ENCODE measurements at regions not wholly inside any gene's neighbourhood (a gene's known extent, or its start where the extent isn't known, plus 50 kb on each side); places are given as distances from the start of the nearest gene placed in this dataset.
"Not testable (repeated sequence)": the region's sequence is repeated elsewhere in the genome, so short reads cannot be mapped to it uniquely, and the experiment has no call there.

DNA sequence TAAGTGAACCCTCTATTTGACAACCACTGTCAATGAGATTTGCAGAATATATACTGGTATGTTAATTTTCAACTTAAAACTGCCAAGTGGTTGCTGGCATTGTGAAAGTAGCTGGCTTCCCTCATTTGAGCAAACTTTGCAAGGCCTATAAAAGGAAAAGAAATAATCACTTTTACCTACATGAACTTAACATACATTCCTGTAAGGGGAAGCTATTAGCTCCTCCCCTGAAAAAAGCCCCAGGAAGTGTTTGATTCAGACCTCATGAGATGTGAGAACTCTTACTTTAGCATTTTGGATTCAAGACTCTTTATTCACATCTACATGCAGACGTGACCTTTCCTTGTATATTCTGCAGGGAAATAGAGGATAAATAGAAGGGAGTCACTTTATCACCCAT, 175.6 kb downstream of the OTUD1 start:
- H3K4me1 Mint-ChIP-seq (ENCODE audit: low read depth in 2 of 2) = no peaks in the 10 kb centered on the region
- DNase-seq (no peak), ATAC-seq (replicated peaks) (no peak)
- no peak overlapping the region for H3K4me3 Mint-ChIP-seq
- H3K9me3 Mint-ChIP-seq = peaks cover 0 to 8% of the 10 kb centered on the region in 2 donors
- H3K27me3 Mint-ChIP-seq = no peaks in the 10 kb centered on the region
- H3K36me3 Mint-ChIP-seq (ENCODE audit: insufficient read depth) = no peaks in the 10 kb centered on the region
- H3K27ac Mint-ChIP-seq = no peak overlapping the region

DNA sequence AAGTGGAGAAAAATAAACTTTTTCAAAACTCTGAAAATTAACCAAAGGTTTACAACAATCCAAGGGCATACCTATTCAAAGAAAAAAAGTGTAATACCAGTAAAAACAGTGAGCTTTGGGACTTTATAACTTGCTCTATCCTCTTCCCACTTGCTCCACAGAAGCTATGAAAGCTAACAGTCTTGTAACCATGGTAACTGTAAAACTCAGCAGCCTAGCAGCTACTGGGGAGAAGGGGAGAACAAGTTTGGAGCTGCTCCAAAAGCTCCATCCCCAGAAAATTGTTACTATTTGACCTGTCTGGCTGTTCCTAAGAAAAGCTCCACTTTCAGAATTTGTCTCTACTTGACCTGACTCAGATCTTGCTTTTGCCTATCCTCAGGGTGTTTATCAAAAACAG, 191.5 kb downstream of the OTUD1 start:
- H3K9me3 Mint-ChIP-seq = peaks cover 0 to 7% of the 10 kb centered on the region in 2 donors
- H3K27me3 Mint-ChIP-seq = peaks cover 0 to 6% of the 10 kb centered on the region in 2 donors
- no peak overlapping the region for H3K27ac Mint-ChIP-seq
- DNase-seq (no peak), ATAC-seq (replicated peaks) (no peak)
- H3K4me3 Mint-ChIP-seq = no peak overlapping the region
- no peaks in the 10 kb centered on the region for H3K4me1 Mint-ChIP-seq (ENCODE audit: low read depth in 2 of 2)
- no peaks in the 10 kb centered on the region for H3K36me3 Mint-ChIP-seq (ENCODE audit: insufficient read depth)

DNA sequence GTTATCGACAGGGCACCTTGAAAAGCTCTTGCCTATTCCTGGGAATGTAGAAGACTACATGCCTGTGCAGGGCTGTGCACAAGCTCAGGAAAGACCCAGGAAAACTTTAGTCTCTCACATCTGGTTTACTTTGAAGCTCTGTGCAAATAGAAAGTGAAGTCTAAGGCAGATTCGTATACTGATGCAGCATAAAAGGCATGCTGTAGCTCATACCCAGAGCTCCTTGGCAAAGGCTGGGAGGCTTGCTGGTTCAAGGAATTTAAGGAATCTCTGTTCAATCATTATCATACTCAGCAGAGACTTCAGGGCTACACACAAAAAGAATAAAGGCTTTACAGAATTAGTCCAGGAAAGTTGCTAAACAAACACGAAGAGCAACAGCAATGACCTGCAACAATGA, 192.0 kb downstream of the OTUD1 start:
- H3K4me3 Mint-ChIP-seq = no peak overlapping the region
- H3K9me3 Mint-ChIP-seq = peaks cover 0 to 7% of the 10 kb centered on the region in 2 donors
- no peaks in the 10 kb centered on the region for H3K4me1 Mint-ChIP-seq (ENCODE audit: low read depth in 2 of 2)
- DNase-seq = no peak
- no peak overlapping the region for H3K27ac Mint-ChIP-seq
- no peaks in the 10 kb centered on the region for H3K36me3 Mint-ChIP-seq (ENCODE audit: insufficient read depth)
- no peak for ATAC-seq (replicated peaks)
- H3K27me3 Mint-ChIP-seq = peaks cover 0 to 1% of the 10 kb centered on the region in 2 donors

DNA sequence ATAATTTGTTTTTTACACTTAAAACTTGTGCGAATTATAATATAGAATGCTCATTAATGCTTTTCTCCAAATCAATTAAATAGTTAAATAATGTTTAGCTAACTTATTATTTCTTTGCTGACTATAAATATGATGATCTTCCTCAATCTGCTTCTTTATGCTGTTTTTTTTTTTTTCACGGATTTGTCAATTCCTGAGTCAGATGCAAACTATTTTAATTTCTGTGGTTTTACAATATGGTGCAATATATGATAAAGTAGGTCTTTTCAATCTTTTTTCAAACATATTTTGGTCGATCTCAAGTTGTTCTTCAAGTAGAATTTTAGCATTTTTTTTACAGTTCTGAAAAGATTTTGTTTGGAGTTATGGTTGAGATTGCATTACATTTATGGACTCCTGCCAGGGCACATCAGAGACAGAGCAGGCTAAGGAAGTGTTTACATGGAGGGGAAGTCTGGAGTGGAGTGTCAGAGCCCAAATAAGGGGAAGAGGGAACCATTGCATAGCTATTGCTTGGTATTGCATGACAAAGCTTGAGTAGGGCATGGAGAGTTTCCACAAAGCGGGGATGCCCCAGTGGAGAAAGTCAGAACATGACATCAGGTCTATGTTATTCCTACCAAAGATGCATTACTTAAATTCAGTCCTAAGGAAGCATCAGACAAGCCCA, 204.4 kb downstream of the OTUD1 start:
- Mint-ChIP-seq H3K36me3 (ENCODE audit: insufficient read depth) (no peaks in the 10 kb centered on the region), H3K4me1 (ENCODE audit: low read depth in 2 of 2) (no peaks in the 10 kb centered on the region), H3K4me3 (no peak overlapping the region), H3K9me3 (peaks cover 0 to 1% of the 10 kb centered on the region in 2 donors), H3K27me3 (peaks cover 0 to 18% of the 10 kb centered on the region in 2 donors), H3K27ac (no peak overlapping the region)
- ATAC-seq (replicated peaks) = peak; percentile 16
- no peak for DNase-seq

DNA sequence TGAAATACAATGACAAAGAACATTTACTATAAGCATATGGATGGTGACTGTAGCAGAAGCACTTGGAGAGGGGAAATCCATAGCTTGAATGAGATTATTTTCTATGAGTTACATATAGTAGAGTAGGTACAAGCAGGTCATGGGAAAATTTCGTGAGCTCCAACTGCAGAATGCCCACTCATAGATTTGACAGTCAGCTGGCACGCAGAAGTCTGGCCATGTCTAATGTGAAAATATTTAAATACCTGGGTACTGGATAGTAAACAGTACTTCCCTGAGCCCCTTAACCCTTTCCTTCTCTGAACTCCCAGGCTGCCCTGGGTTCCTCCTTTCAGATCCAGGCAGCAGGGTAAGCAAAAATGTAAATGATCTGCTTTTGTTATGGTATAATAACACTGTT, 209.7 kb downstream of the OTUD1 start:
- no peak overlapping the region for H3K4me3 Mint-ChIP-seq
- no peaks in the 10 kb centered on the region for H3K9me3 Mint-ChIP-seq
- H3K4me1 Mint-ChIP-seq (ENCODE audit: low read depth in 2 of 2) = no peaks in the 10 kb centered on the region
- ATAC-seq (replicated peaks) (no peak), DNase-seq (no peak)
- no peak overlapping the region for H3K27ac Mint-ChIP-seq
- peaks cover 0 to 14% of the 10 kb centered on the region in 2 donors for H3K27me3 Mint-ChIP-seq
- no peaks in the 10 kb centered on the region for H3K36me3 Mint-ChIP-seq (ENCODE audit: insufficient read depth)

DNA sequence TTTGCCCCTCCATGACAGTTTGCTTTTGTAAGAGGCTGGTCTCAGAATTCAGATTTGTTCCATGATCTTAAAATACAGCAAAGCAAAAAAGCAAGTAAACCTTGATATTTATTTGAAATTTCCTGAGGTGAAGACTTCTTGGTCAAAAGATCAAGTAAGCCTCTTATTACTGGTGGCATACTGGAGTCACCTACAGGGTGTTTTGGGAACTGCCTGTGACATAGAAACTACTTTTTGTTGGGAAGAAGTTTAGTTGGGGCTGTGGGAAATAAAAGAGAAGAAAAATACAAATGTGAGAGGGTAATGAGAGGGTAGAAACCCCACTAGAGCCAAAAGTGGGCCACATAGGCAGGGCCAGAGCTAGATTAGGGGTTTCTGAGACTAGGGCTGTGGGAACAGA, 217.9 kb downstream of the OTUD1 start:
- no peak for DNase-seq
- H3K4me3 Mint-ChIP-seq = no peak overlapping the region

DNA sequence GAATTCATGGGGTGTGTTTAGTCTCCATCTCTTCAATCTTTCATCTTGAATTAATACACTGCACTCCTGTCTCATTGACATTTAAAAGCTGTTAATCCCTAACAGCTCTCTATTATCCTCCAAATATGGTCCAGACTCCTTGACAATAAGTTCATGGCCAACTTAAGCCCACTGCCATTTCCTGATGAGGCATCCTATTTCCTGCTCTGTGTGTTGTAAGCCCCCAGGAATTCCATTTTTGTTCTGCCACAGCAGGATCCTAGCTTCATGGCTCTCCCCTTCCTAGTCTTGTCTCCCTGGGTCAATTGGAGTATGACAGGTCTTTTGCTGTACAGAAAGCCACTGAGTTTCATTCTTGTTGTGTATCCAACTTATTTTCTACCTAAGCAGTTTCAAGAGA, 218.8 kb downstream of the OTUD1 start:
- DNase-seq (no peak), ATAC-seq (replicated peaks) (no peak)
- H3K4me1 Mint-ChIP-seq (ENCODE audit: low read depth in 2 of 2) = no peaks in the 10 kb centered on the region
- no peaks in the 10 kb centered on the region for H3K9me3 Mint-ChIP-seq
- H3K27ac Mint-ChIP-seq = no peak overlapping the region
- H3K4me3 Mint-ChIP-seq = no peak overlapping the region
- H3K36me3 Mint-ChIP-seq (ENCODE audit: insufficient read depth) = no peaks in the 10 kb centered on the region
- H3K27me3 Mint-ChIP-seq = peaks cover 0 to 11% of the 10 kb centered on the region in 2 donors

More for the DNA sequence above, 217.9 kb downstream of the OTUD1 start:
- Mint-ChIP-seq H3K27ac (no peak overlapping the region), H3K9me3 (no peaks in the 10 kb centered on the region), H3K27me3 (peaks cover 0 to 11% of the 10 kb centered on the region in 2 donors), H3K36me3 (ENCODE audit: insufficient read depth) (no peaks in the 10 kb centered on the region), H3K4me1 (ENCODE audit: low read depth in 2 of 2) (no peaks in the 10 kb centered on the region)
- no peak for ATAC-seq (replicated peaks)

DNA sequence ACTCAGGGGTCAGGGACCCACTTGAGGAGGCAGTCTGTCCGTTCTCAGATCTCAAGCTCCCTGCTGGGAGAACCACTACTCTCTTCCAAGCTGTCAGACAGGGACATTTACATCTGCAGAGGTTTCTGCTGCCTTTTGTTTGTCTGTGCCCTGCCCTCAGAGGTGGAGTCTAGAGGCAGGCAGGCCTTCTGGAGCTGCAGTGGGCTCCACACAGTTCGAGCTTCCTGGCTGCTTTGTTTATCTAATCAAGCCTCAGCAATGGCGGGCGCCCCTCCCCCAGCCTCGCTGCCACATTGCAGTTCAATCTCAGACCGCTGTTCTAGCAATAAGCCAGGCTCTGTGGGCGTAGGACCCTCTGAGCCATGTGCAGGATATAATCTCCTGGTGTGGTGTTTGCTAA, 233.0 kb downstream of the OTUD1 start:
- DNase-seq; H3K4me3 Mint-ChIP-seq; ATAC-seq (replicated peaks); H3K27me3 Mint-ChIP-seq; H3K4me1 Mint-ChIP-seq (ENCODE audit: low read depth in 2 of 2); H3K27ac Mint-ChIP-seq; H3K36me3 Mint-ChIP-seq (ENCODE audit: insufficient read depth): not testable (repeated sequence)
- H3K9me3 Mint-ChIP-seq = peaks cover 1 to 13% of the 10 kb centered on the region in 2 donors

DNA sequence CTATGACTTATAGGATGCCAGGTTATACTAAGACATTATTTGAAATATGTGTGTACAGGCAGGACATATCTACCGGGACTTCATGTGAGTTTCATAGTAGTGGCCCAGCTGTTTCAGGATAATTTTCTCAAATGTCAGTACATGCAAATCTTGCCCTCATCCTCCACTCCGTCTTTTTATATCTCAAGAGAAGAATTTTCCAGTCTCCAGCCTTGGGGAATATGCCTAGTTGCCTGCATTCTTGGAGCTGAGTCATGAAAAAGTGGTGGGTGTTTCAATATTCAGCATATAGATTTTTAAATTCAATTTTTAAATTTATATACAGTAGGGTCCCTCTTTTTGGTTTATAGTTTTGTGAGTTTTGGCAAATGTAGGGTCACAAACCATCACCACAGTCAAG, 236.7 kb downstream of the OTUD1 start:
- no peak for ATAC-seq (replicated peaks)
- Mint-ChIP-seq H3K36me3 (ENCODE audit: insufficient read depth) (no peaks in the 10 kb centered on the region), H3K4me3 (no peak overlapping the region), H3K27me3 (no peaks in the 10 kb centered on the region), H3K4me1 (ENCODE audit: low read depth in 2 of 2) (no peaks in the 10 kb centered on the region), H3K9me3 (peaks cover 0 to 3% of the 10 kb centered on the region in 2 donors), H3K27ac (no peak overlapping the region)
- DNase-seq = no peak

DNA sequence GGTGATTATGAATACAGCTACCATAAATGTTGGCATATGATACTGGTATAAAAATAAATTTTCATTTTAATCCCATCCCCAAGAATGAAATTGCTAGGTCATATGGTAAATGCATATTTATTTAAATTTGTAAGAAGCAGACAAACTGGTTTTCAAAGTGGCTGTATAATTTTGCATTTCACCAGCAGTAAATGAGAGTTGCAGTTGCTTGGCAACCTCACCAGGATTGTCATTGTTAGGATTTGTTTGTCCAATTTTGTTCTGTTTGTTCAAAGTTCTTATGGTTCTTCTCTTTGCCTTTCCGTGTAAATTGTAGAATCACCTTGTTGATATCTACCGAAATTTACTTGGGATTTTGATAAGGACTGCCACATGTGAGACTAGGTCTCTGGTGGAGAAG, 237.4 kb downstream of the OTUD1 start:
- H3K36me3 Mint-ChIP-seq (ENCODE audit: insufficient read depth) = no peaks in the 10 kb centered on the region
- H3K27me3 Mint-ChIP-seq = no peaks in the 10 kb centered on the region
- no peak overlapping the region for H3K4me3 Mint-ChIP-seq
- H3K4me1 Mint-ChIP-seq (ENCODE audit: low read depth in 2 of 2) = no peaks in the 10 kb centered on the region
- DNase-seq (no peak), ATAC-seq (replicated peaks) (no peak)
- H3K27ac Mint-ChIP-seq = no peak overlapping the region
- H3K9me3 Mint-ChIP-seq = peaks cover 0 to 2% of the 10 kb centered on the region in 2 donors

DNA sequence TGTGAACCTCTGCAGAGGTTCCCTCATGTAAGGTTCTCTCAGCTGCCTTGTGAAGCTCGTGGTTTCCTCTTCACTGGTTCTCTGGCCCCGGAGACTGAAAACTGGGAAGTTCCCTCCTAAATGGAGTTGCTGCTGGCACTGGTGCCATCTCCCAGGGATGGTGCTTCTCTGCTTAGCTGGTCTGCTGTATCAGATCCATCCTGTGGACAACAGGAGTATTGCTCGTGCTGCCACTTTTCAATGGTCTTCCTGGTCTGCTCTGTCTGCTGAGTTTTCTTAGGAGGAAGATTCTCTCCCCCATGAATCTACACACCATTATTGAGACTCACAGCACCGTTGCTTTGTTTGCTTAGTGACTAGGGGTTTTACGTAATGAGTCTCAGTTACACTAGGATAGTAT, 247.8 kb downstream of the OTUD1 start:
- H3K4me1 Mint-ChIP-seq (ENCODE audit: low read depth in 2 of 2) = no peaks in the 10 kb centered on the region
- H3K9me3 Mint-ChIP-seq = no peaks in the 10 kb centered on the region
- no peaks in the 10 kb centered on the region for H3K27me3 Mint-ChIP-seq
- no peak overlapping the region for H3K27ac Mint-ChIP-seq
- ATAC-seq (replicated peaks) = no peak
- no peak for DNase-seq
- no peak overlapping the region for H3K4me3 Mint-ChIP-seq
- no peaks in the 10 kb centered on the region for H3K36me3 Mint-ChIP-seq (ENCODE audit: insufficient read depth)

DNA sequence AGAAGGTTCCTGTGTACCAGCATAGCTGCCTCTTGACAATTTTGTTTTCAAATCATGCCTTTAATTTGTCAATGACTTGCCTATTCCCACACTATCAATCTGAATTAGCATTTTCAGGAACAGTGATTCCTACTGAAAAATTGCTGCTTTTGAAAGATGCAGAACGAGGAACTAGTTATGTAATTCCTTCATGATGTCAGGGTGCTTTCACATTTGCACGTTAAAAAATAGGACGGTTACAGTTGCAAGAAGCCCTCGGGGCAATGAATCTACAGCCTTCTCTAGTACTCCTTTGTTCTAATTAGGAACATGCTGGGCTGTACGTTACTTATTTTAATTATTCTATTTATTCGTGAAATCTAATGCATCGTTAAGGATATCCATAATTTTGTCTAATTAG, 253.9 kb downstream of the OTUD1 start:
- ATAC-seq (replicated peaks) (no peak), DNase-seq (no peak)
- Mint-ChIP-seq H3K36me3 (ENCODE audit: insufficient read depth) (no peaks in the 10 kb centered on the region), H3K27me3 (peaks cover 9 to 36% of the 10 kb centered on the region in 2 donors), H3K4me1 (ENCODE audit: low read depth in 2 of 2) (no peaks in the 10 kb centered on the region), H3K9me3 (no peaks in the 10 kb centered on the region), H3K4me3 (no peak overlapping the region), H3K27ac (no peak overlapping the region)

DNA sequence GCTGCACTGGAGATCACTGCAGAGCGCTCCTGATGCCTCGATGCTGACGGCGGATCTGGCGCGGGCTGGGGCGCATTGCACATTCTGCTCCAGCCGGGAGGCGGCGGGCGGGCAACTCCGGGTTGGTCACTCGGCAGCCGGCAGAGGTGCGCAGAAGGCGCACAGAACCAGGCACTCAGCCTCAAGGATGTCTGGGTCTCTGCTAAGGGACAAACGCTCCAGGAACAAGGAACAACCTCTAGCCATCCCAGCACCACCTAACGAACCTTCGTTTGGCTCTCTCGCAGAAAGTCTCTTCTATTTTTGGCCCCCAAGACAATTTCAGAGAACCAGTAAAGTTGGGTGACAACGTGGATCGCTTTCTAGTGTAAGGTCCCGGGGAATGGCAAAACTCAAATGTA, 254.6 kb downstream of the OTUD1 start:
- ATAC-seq (replicated peaks) (no peak), DNase-seq (no peak)
- H3K9me3 Mint-ChIP-seq = no peaks in the 10 kb centered on the region
- H3K4me3 Mint-ChIP-seq = no peak overlapping the region
- H3K27me3 Mint-ChIP-seq = peaks cover 9 to 36% of the 10 kb centered on the region in 2 donors
- H3K36me3 Mint-ChIP-seq (ENCODE audit: insufficient read depth) = no peaks in the 10 kb centered on the region
- no peaks in the 10 kb centered on the region for H3K4me1 Mint-ChIP-seq (ENCODE audit: low read depth in 2 of 2)
- no peak overlapping the region for H3K27ac Mint-ChIP-seq

DNA sequence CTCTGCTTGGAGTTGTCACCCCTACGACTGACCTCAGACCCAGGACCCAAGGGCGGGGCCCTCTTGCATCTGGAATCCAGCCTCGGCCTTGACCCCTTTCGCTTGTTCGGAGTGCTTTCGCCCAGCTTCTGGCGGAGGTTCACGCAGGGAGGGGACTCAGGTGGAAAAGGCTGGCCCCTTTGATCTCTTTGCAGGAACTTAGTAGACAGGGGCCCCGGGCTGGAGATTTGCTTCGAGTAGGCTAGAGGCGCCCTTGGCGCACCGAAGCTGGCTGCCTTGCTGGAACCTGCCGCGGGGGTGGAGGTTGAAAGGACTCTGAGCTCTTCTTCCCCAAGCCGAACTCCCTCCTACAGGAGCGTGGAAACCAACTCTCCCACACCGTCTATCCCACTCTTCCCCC, 255.1 kb downstream of the OTUD1 start:
- Mint-ChIP-seq H3K4me1 (ENCODE audit: low read depth in 2 of 2) (no peaks in the 10 kb centered on the region), H3K9me3 (no peaks in the 10 kb centered on the region), H3K27ac (no peak overlapping the region), H3K36me3 (ENCODE audit: insufficient read depth) (no peaks in the 10 kb centered on the region), H3K27me3 (peaks cover 9 to 36% of the 10 kb centered on the region in 2 donors), H3K4me3 (no peak overlapping the region)
- DNase-seq (no peak), ATAC-seq (replicated peaks) (no peak)

Measured in effector memory CD8-positive, alpha-beta T cell (primary cell).